ENCODE measurements at regions not wholly inside any gene's neighbourhood (a gene's known extent, or its start where the extent isn't known, plus 50 kb on each side); places are given as distances from the start of the nearest gene placed in this dataset.

DNA sequence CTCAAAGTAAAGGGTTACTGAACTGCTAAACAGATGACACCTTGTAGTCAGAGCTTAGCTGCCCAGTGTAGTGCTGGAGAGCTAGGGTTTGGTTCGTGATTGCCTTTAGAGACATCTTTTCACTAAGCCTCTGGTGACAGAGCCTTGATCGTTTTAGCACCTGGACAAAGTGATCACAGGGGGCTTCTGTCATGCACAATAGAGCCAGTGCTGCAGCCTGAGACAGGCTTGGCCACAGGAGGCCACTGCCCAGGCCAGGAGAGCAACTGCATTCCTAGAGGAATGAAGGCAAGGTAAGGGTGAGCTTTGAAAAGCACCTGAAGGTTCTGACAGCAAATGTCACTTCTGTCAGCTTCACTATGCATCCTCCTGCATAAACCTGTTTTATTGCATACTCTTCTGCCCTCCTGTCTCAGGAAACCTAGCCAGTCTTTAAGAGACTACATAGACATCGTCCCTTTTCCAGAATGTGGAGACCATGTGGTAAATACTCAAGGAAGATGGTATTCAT is 122.9 kb downstream of the NPY start:
- Histone ChIP-seq H3K4me3 (no peak overlapping the region), H3K9me3 (no peaks in the 10 kb centered on the region), H3K27me3 (no peaks in the 10 kb centered on the region), H3K27ac (no peak overlapping the region), H3K36me3 (no peaks in the 10 kb centered on the region), H3K4me1 (no peaks in the 10 kb centered on the region)
- DNase-seq: no peak
- TF ChIP-seq, protein P1, sequence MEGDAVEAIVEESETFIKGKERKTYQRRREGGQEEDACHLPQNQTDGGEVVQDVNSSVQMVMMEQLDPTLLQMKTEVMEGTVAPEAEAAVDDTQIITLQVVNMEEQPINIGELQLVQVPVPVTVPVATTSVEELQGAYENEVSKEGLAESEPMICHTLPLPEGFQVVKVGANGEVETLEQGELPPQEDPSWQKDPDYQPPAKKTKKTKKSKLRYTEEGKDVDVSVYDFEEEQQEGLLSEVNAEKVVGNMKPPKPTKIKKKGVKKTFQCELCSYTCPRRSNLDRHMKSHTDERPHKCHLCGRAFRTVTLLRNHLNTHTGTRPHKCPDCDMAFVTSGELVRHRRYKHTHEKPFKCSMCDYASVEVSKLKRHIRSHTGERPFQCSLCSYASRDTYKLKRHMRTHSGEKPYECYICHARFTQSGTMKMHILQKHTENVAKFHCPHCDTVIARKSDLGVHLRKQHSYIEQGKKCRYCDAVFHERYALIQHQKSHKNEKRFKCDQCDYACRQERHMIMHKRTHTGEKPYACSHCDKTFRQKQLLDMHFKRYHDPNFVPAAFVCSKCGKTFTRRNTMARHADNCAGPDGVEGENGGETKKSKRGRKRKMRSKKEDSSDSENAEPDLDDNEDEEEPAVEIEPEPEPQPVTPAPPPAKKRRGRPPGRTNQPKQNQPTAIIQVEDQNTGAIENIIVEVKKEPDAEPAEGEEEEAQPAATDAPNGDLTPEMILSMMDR (IDR thresholded peaks at IDR 0.05): no peak
- intact Hi-C loops (cut with DNase I; ENCODE audit: low total_unique reads): no loop called here

DNA sequence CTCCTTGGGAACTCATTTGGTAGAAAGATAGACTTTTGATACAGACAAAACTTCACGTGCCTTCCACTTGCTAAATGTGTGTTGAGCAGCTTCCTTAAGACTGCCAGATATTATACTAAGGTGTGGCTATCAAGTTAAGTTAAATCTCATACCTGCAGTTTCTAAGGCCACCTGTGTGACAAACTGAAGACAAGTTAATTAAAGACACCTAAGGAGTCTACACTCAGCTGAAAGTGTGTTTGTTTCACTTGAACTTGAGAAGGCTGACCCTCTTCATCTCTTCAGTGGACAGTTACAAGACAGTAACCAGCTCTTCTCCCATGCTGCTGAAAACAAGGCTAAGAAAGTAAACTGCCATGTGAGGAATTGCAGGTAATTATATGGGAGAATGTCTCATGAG is 124.0 kb downstream of the NPY start:
- intact Hi-C loops (cut with DNase I; ENCODE audit: low total_unique reads): no loop called here
- H3K4me1 ChIP-seq: no peaks in the 10 kb centered on the region
- no peak overlapping the region for H3K4me3 ChIP-seq
- H3K27me3 ChIP-seq: no peaks in the 10 kb centered on the region
- no peaks in the 10 kb centered on the region for H3K36me3 ChIP-seq
- H3K9me3 ChIP-seq: no peaks in the 10 kb centered on the region
- TF ChIP-seq, protein P1 (IDR thresholded peaks at IDR 0.05): no peak
- no peak overlapping the region for H3K27ac ChIP-seq
- no peak for DNase-seq

- DNase-seq: no peak
- Histone ChIP-seq H3K27me3 (no peaks in the 10 kb centered on the region), H3K4me3 (no peak overlapping the region), H3K4me1 (no peaks in the 10 kb centered on the region), H3K9me3 (peaks cover 0 to 3% (median 0%) of the 10 kb centered on the region in 3 donors), H3K27ac (no peak overlapping the region), H3K36me3 (no peaks in the 10 kb centered on the region)
- intact Hi-C loops (cut with DNase I; ENCODE audit: low total_unique reads): no loop called here
- TF ChIP-seq, protein P1 (IDR thresholded peaks at IDR 0.05): no peak
Measured at GRCh38 chr7:24408798-24409430, 124.9 kb downstream of the NPY start.

DNA sequence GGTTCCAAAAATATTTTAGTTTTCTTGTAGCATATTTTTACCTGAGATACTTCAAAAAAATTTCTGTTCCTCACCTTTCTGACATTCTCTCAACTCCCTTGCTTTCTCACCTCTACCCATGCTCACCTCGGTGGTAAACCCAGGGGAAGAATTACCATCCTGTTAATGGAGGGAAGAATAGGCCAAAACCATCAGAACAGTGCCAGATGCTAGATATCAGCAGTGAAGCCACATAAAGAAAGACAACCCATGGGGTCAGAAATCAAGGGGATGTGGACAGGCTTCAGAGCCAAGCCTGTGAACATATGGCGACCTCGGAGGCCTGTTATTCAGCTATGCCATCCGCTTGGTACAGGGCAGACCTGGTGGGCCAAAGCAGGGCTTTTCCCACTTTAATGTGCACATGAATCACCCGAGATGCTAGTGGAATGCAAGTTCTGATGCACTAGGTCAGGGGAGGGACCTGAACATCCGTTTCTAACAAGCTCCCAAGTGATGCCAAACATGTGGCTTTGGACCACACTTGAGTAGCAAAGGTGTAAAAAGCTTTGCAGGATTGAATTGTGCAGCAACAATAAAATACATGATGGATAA is 125.5 kb downstream of the NPY start:
- no peak for DNase-seq
- Histone ChIP-seq H3K4me3 (no peak overlapping the region), H3K27me3 (no peaks in the 10 kb centered on the region), H3K4me1 (no peaks in the 10 kb centered on the region), H3K9me3 (peaks cover 0 to 5% (median 0%) of the 10 kb centered on the region in 3 donors), H3K27ac (no peak overlapping the region), H3K36me3 (no peaks in the 10 kb centered on the region)
- intact Hi-C loops (cut with DNase I; ENCODE audit: low total_unique reads): no loop called here
- TF ChIP-seq, protein P1 (IDR thresholded peaks at IDR 0.05): no peak

GRCh38 chr7:24411226-24411625 is 127.2 kb downstream of the NPY start:
- H3K4me3 ChIP-seq: no peak overlapping the region
- TF ChIP-seq, protein P1 (IDR thresholded peaks at IDR 0.05): no peak
- no peaks in the 10 kb centered on the region for H3K27me3 ChIP-seq
- no peaks in the 10 kb centered on the region for H3K36me3 ChIP-seq
- no peaks in the 10 kb centered on the region for H3K4me1 ChIP-seq
- H3K9me3 ChIP-seq: peaks cover 0 to 5% (median 0%) of the 10 kb centered on the region in 3 donors
- intact Hi-C loops (cut with DNase I; ENCODE audit: low total_unique reads): no loop called here
- DNase-seq: no peak
- no peak overlapping the region for H3K27ac ChIP-seq
